CD4-positive, alpha-beta T cell treated with Interferon alpha-2 for 1 hour (primary cell): ENCODE measurements at regions not wholly inside any gene's neighbourhood (a gene's known extent, or its start where the extent isn't known, plus 50 kb on each side); places are given as distances from the start of the nearest gene placed in this dataset.

Experiments used
- DNase-seq, 2 donors: peaks; one replicate each; pipeline ENCODE4 v3.0.0-alpha.2; 2020 to 2022

GRCh38 chr1:181341026-181341632, 142.2 kb upstream of the CACNA1E start:
- no peak for DNase-seq

GRCh38 chr1:181344091-181344490, 139.2 kb upstream of the CACNA1E start:
- no peak for DNase-seq

- DNase-seq: no peak
Observed at GRCh38 chr1:181345146-181345545, 138.2 kb upstream of the CACNA1E start.

GRCh38 chr1:181347495-181348390, 135.6 kb upstream of the CACNA1E start:
- DNase-seq: no peak

GRCh38 chr1:181349512-181349911, 133.8 kb upstream of the CACNA1E start:
- DNase-seq: no peak

- no peak for DNase-seq
Observed at GRCh38 chr1:181350131-181350530, 133.2 kb upstream of the CACNA1E start.

GRCh38 chr1:181351740-181352139, 131.6 kb upstream of the CACNA1E start:
- no peak for DNase-seq

- no peak for DNase-seq
Observed at GRCh38 chr1:181352695-181353094, 130.6 kb upstream of the CACNA1E start.

- DNase-seq: no peak
Observed at GRCh38 chr1:181353526-181353925, 129.8 kb upstream of the CACNA1E start.

- DNase-seq: no peak
Observed at GRCh38 chr1:181354865-181355264, 128.5 kb upstream of the CACNA1E start.

- no peak for DNase-seq
Observed at GRCh38 chr1:181356505-181357340, 126.6 kb upstream of the CACNA1E start.

GRCh38 chr1:181359012-181359411, 124.3 kb upstream of the CACNA1E start:
- no peak for DNase-seq

- DNase-seq: no peak
Observed at GRCh38 chr1:181364801-181365200, 118.5 kb upstream of the CACNA1E start.

- no peak for DNase-seq
Observed at GRCh38 chr1:181366910-181367309, 116.4 kb upstream of the CACNA1E start.

GRCh38 chr1:181369416-181369815, 113.9 kb upstream of the CACNA1E start:
- DNase-seq: no peak

- DNase-seq: no peak
Observed at GRCh38 chr1:181383695-181384094, 99.6 kb upstream of the CACNA1E start.

- no peak for DNase-seq
Observed at GRCh38 chr1:181386340-181386739, 97.0 kb upstream of the CACNA1E start.

GRCh38 chr1:181386951-181387350, 96.4 kb upstream of the CACNA1E start:
- DNase-seq: no peak

GRCh38 chr1:181387702-181388101, 95.6 kb upstream of the CACNA1E start:
- DNase-seq: no peak

GRCh38 chr1:181390410-181391077, 92.8 kb upstream of the CACNA1E start:
- DNase-seq: no peak

- DNase-seq: no peak
Observed at GRCh38 chr1:181391301-181391900, 91.9 kb upstream of the CACNA1E start.

GRCh38 chr1:181392133-181392532, 91.2 kb upstream of the CACNA1E start:
- DNase-seq: no peak
